ENCODE measurements at regions not wholly inside any gene's neighbourhood (a gene's known extent, or its start where the extent isn't known, plus 50 kb on each side); places are given as distances from the start of the nearest gene placed in this dataset.

DNA sequence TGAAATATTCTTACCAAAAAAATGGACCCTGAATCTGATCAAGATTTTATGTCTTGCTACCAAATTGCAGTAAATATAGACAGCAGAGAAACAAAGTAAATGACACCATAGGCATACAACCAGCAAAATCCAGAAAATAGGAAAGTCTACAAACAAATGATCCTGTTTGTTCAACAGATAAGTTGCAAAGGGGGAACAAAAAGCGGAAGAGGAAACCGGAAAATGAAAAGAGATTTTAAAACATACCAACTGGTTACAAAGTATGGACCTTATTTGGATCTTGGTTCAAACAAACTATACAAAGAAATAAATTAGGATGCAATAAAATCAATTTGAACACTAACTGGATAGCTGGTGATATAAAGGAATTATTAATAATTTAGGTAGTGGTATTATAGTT is 92.0 kb downstream of the TMPRSS5 start:
- TF ChIP-seq, protein P1, sequence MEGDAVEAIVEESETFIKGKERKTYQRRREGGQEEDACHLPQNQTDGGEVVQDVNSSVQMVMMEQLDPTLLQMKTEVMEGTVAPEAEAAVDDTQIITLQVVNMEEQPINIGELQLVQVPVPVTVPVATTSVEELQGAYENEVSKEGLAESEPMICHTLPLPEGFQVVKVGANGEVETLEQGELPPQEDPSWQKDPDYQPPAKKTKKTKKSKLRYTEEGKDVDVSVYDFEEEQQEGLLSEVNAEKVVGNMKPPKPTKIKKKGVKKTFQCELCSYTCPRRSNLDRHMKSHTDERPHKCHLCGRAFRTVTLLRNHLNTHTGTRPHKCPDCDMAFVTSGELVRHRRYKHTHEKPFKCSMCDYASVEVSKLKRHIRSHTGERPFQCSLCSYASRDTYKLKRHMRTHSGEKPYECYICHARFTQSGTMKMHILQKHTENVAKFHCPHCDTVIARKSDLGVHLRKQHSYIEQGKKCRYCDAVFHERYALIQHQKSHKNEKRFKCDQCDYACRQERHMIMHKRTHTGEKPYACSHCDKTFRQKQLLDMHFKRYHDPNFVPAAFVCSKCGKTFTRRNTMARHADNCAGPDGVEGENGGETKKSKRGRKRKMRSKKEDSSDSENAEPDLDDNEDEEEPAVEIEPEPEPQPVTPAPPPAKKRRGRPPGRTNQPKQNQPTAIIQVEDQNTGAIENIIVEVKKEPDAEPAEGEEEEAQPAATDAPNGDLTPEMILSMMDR (conservative IDR thresholded peaks at IDR 0.05 in 1 of 2, IDR thresholded peaks at IDR 0.05 in 1 of 2; ENCODE audit: low read depth in 1 of 2, low read length in 2 of 2) = no peak
- TF ChIP-seq EZH2 (IDR thresholded peaks at IDR 0.05; ENCODE audit: low read length, missing control alignments) = no peak

All from fibroblast of lung (primary cell).